HG03196 (cell line): ENCODE measurements at regions not wholly inside any gene's neighbourhood (a gene's known extent, or its start where the extent isn't known, plus 50 kb on each side); places are given as distances from the start of the nearest gene placed in this dataset.
A peak's percentile ranks its signal among the peaks of the same experiment; 100 is the strongest.
"Not testable (repeated sequence)": the region's sequence is repeated elsewhere in the genome, so short reads cannot be mapped to it uniquely, and the experiment has no call there.

Experiments
- ATAC-seq: cut with Tn5 transposase; IDR thresholded peaks from one replicate; pipeline ENCODE4 v1.9.1; 2021; ENCODE audit not compliant: unreplicated experiment

DNA sequence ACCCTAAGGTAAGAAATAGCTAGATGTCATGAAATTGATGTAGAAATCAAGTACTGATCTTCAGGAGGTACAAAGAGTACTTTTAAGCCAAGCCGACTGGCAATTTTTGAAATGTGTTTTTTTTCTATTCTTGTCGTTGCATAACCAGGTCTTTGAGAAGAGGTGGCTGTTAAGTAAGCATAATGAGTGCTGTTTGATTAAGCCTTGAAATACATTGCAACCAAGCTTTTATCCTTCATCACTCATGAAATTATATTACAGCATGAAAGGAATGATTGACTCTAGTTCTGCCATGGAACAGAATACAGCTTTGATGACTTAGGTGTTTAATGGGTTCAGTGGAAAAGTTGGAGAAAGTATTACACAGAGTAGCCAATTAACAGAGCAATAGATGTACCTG is 1720.2 kb upstream of the SEL1L start:
- ATAC-seq: no peak

DNA sequence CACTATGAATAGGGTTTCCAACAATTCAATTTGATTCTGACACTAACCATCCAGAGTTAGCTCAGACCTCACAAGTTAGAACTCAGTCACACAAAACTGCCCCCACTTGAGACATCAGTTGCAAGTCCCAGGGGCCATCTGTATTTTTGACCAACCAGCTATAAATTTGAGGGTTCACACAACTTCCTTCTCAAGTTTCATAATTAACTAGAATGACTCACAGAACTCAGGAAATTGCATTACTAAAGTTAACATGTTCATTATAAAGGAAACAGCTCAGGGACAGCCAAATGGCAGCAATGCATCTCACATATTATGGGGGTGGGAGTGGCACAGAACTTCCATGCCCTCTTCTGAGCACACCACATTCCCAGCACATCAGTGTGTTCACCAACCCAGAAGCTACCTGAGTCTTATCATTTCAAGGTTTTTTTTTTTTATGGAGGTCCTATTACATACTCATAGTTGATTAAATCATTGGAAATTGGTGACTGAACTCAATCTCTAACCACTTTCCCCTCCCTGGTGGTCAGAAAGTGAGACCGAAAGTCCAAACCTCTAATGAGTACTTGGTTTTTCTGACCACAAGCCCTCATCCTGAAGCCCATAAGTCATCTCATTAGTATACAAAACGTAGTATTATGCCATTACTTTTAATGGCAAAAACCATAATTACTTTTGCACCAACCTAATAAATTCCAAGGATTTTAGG is 1721.5 kb upstream of the SEL1L start:
- ATAC-seq: peak; percentile 77

DNA sequence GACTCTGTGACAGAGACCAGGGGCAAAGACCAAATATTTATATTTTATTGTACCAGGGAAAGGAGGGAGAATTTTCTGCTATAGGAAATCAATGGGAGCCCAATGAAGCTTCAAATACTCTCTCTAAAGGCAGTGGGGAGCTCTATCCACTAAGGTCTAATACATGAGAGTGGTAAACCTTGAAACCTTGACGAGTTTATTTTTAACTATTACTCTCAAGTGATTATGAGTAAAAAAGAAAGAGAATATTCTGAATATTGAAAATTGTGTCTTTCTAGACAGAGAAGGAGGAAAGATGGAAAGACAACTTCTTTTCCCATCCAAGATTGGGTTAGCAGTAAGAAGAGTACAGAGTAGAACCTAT is 1722.1 kb upstream of the SEL1L start:
- peak; percentile 68 for ATAC-seq

DNA sequence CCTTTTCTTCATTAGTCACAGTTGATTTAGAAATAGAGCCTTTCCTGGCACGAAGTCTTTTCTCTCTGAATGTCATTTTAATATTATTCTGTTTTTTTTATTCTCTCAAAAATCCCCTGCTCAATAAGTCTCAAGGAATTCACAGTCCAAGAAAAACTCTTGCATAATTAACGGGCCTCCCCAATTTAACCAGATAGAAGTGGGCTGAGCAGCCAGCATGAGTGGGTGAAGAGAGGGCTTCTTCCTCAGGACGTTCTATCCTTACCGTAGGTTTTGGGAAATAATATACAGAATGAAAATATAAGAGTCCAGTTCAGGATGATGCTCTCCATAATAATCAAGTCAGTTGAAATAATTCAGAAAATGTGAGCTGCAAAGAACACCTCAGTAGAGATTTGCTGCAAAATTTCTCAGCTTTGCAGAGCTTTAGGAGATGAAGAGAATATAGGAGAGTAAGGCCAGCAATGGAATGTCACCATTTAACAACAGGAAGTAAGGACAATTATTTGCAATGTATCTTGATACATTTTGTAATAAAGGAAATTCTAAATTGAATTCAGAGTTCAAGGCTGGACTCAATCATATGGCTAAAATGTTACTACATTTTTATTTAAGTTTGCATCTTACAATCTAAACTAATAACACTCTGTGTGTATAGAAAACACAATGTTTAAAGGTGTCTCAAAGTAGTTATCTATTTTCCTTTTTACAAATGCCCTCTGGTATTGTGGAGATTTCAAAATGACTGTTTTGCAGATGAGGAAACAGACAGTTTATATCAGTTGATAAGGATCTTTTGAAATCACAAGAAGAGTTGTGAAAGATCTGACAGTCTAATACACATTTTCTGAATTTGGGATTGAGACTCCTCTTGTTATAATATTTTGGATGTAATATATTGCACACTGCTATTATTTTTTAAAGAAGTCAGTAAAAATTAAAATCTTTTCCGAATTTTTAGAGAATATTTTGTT is 1724.1 kb upstream of the SEL1L start:
- no peak for ATAC-seq

DNA sequence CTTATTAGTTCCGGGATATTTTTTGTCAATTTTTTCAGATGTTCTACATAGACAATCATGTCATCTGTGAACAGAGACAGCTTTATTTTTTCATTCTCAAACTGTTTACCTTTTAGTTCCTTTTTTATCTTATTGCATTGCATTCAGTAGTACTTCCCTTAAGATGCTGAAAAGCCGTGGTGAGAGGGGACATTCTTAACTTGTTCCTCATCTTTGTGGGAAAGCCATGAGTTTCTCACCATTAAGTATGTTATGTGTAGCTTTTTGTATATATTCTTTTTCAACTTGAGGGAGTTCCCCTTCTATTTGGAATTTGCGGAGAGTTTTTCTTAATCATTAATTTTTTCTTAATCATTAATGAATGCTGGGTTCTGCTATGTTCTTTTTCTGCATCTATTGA is 1727.1 kb upstream of the SEL1L start:
- no peak for ATAC-seq

DNA sequence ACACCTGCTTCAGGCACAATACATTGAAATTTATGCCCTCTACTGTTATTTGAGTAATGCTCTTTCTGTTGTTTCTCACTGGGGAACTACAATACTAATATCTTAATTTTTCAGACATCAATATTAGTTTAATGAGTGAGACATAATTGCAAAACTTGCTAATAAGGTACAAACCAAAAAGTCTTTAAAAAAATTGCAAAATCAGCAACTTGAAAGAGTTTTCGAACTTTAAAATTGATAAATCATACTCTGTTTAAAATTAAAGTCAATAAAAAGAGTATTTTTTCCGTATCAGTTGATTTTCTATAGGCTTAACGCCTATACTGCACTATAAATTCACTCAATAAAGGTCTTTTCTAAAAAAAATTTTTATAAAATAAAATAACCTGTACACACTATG is 1735.9 kb upstream of the SEL1L start:
- no peak for ATAC-seq

DNA sequence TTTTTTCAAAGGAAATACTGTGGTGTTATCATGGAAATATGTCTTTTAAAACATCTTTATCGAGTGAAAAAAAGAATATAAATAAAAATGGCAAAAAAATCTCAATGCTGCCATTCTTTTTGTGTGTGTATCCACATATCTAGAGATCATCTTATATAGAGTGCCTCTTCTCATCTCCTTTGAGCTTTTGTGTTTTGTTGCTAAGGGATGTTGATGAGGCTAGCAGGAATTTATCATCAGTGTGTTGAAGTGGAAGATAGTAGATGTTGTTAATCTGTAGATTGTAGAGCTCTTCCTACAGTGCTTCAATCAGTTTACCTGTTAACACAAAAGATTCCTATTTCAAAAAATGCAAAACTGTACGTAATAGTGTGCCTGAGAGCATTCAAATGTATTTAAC is 1738.0 kb upstream of the SEL1L start:
- ATAC-seq: no peak

DNA sequence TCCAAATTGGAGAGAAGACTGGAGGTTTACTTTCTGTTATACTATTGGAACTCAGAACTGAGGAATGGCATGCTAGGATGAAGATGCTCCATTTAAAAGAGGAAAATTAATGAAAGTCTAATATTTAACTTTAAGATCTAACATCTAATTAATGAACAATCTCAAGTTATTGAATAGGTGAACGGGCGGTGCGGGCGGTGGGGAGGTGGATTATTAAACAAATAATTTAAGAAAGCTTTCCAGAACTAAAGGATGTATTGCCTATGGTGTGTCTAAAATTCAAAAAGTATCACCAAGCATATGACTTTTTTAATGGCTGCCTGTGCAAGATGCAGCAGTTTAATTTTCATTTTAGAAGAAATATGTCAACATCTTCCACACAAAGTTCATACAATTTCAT is 1747.1 kb upstream of the SEL1L start:
- no peak for ATAC-seq

DNA sequence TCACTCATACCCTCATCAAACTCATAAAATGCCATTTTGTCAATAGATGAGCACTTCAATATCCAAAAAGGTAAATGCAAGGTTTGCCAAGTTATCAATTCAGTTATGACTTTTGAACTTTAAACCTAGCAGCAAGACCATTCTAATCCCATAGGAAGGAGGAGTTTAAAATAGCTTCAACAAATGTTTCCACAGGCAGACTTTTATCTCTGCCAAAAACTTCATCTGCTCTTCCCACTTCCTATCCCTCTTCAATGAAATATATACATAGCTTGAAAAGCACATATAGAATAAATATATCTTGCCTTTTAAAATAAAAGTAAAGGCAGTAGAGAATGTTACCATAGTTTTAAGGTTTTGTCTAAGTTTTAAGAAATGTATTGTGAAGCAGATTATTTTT is 1749.1 kb upstream of the SEL1L start:
- no peak for ATAC-seq

DNA sequence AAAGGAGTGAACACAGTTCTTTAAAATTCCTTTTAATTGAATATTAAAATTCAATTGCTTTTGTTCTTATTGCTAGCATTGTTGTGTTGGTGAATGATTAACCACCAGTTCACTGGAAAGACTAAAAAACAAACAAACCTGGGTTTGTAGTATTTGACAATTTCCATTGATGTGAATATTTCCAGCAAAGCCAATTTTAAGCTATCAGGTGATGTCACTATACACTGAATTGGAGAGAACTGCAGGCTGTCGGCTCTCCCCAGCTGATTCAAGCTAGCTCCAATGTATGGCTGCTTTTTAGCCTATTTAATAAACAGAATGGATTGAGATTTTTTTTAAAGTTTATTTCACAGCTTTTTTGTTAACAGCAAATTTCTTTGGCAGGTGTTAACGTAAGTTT is 1753.6 kb upstream of the SEL1L start:
- ATAC-seq: no peak

DNA sequence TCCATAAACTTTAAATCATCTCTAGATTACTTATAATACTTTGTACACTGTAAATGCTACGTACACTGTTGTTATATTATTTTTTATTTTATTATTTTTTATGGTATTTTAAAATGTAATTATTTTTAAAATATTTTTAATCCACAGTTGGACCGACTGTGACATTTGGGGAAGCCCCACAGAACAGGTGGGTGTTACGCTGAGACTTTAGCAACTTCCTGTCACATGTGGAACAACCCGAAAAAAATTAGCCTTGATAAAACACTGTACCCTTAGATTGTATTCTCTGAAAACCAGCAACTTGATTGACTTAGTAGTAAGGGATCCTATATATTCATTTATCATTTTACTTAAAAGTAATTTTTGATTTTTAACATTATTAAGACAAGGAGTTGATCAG is 1755.7 kb upstream of the SEL1L start:
- ATAC-seq: no peak

DNA sequence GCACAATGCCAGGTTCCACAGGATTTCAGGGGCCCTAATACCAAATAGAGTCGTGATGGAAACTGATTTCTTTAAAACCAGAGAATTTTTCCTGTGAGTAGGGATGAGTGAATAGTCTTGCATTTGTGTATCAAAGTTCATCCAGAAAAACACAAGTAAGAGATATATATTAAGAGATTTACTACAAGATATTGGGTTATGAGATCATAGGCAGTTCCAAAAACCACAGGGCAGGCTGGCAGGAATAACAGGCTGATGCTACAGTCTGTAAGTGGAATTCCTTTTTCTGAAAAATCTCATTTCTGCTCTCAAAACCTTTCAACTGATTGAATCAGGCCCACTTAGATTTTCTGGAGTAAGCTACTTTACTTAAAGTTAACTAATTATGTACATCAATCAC is 1756.2 kb upstream of the SEL1L start:
- ATAC-seq: no peak

DNA sequence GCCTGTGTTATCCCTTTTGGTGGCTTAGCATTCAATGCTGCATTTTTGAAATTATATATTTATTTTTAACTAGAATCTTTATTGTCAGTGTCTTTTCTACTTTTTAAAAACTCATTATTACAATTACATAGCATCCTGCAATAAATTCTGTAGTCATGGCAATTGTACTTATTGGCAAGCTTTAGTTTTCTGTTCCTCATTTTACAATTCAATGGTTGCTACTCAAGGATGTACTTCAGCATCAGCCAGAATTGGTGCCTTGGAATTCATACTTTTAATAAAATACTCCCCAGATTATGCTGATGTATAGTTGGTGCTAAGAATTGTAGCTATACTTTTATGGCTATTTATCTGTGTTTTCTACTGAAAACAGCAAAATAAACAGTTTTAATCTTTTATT is 1756.8 kb upstream of the SEL1L start:
- no peak for ATAC-seq

DNA sequence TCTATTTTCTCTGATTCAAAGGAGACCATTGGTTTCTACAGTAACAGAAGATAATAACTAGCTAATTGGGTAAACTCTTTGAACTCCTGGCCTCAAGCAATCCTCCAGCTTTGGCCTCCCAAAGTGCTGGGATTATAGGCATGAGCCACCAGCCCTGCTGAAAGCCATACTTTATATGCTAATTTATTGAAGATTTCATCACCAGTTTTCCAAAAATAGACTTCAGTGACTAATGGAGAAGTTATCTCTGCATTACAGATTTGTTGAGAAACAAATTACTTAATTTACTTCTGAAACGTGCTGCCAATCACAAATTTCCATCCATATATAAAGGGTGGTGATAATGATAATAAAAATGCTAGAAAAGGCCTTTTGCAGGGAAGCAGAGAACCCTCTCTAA is 1758.1 kb upstream of the SEL1L start:
- ATAC-seq: no peak

DNA sequence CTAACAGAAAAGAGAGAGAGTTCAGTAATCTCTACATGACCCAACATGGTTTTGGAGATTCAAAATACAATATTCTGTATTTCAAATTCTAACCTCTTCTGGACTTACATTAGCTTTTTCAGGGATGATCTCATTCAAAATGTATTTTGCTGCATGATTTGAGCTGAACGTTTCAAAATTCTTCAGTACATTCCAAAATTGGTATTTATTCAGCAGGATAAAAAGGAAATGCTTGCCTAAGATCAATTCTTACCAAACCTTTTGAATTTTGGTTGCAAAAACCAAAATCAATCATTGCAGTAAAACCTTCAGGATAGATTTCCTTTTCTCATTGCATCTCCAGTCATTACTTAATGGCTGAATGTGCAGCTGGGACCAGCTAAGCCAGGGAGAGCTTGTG is 1761.3 kb upstream of the SEL1L start:
- no peak for ATAC-seq

DNA sequence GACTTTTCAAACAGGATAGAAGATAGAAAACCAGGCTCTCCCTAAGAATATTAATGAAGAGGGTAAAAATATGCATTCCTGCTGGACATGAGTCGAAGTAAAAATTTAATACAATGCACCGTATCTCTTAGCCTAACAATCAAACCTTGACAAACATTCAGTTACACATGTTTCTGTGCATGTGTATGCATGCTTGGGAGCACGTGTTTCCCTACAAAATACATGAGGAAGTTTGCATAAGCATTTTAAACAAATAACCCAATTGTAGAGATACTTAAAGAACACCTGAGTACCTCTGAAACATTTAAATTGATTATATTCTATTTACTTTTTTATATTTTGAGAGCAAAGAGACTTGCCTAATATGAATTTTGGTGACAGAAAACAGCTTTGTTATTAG is 1763.7 kb upstream of the SEL1L start:
- ATAC-seq: no peak

DNA sequence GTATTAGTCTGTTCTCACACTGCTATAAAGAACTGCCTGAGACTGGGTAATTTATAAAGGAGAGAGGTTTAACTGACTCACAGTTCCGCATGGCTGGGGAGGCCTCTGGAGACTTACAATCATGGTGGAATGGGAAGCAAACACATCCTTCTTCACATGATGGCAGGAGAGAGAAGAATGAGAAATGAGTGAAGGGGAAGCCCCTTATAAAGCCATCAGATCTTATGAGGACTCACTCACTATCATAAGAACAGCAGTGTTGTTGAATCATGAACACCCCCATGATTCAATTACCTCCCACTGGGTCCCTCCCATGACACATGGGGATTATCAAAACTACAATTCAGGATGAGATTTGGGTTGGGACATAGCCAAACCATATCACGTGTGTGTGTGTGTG is 1764.4 kb upstream of the SEL1L start:
- not testable (repeated sequence) for ATAC-seq

DNA sequence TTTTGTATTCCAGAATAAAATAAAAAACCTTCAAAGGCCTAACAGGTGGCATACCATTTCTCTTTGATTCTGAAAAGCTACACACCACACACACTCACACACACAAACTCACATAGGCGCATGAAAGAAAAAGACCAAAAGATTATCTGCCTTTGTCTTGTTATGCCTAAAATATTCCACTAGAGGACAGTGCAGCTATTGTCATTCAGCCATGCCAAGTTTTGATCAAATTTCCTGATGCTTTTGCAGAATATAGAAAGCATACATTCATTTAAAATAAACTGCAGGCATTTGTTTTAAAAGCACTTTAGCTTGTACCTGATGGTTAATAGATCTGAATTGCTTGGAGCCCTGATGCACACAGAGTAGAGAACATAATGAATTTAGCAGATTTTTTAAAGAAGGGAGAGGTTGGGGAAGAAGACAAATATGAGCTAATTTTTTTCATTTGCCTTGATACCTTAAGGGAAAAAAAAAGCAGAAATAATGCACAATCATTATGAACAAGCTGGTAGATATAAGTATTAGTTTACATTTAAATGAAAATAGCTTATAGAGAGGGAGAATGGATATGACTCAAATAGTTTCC is 1766.9 kb upstream of the SEL1L start:
- no peak for ATAC-seq

DNA sequence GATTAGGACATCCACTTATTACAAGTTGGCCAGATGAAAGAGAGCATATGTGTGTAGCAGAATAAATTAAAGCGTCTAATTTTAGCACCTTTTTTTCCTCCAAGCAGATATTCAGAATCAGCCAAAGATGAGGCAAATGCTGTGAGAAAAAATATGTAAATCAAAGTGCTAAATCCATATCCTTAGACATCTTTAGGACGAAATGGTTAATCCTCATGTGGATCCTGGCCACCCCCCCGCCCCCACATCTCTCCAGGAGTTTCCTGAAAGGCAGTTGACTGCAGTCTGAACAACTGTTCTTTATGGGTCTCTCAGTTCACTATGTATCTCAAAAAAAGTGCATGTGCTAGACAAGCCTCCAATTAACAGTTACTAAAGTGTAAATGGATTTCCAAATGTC is 1768.1 kb upstream of the SEL1L start:
- ATAC-seq: no peak

DNA sequence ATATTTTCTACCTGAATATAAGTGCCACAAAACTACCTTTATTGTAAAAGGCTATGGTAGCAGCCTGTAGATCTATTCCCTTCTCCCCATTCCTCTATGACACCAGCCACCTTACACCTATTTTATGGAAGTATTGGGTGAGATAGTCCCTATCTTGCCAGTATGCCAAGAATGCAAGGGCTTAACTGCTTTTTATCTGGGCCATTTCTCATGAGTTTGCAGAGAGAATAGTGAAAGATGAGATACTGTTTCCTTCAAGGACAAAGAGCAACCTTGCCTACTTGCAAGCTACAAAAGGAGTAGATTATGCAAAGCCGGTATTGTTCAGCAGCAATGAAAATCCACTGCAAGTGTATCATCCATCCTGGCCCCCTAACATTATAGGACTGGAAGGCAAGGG is 1775.6 kb upstream of the SEL1L start:
- ATAC-seq: no peak

DNA sequence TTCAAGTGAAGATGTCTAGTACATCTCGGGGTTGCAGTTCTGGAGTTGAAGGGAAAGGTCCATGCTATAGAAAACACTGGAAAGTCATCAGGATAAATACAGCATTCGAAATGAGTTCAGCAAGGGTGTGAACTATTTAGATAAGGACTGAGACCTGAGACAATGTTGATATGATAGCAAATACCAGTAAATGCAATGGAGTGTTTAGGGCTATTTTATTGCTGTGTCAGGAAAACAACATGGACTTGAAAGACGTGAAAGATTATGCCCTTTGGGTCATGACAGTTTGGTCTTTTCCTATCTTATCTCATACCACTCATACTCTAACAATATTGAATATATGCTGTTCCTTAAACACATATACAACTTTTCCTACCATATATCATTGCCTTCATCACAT is 1776.2 kb upstream of the SEL1L start:
- ATAC-seq: no peak

DNA sequence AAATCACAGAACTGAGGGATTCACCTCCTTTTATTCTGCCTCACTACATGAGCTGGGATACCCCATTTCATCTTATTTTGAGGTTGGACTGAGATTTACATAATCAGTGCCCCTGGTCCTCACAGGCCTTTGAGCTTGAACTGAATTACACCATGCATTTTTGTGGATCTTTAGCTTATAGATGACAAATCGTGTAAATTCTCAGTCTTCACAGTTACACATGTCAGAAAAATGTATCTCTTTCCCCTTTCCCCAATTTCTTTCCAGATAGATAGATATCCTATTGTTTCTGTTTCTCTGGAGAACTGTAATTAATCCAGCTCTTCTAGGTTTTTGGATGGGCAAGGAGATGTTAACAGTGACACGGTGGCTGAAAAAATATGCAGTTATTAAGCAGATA is 1778.9 kb upstream of the SEL1L start:
- no peak for ATAC-seq
